ENCODE measurements at regions not wholly inside any gene's neighbourhood (a gene's known extent, or its start where the extent isn't known, plus 50 kb on each side); places are given as distances from the start of the nearest gene placed in this dataset.

DNA sequence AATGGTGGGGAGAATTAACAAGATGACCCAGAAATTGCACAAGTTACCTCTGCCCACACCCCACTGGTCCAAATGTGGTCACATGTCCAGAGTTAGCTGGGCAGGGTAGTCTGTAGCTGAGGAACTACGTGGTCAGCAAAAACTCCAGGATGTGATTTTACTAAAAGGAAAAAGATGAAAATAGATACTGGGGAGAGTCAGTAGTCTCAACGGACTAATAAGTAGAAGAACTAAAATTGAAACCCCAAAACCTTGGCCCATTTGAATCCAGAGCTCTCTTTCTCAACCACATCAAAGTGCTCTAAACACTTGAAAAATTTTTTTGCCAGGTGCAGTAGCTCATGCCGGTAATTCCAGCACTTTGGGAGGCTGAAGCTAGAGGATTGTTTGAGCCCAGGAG lies 146.3 kb downstream of the SKIDA1 start:
- TF ChIP-seq, protein P1, sequence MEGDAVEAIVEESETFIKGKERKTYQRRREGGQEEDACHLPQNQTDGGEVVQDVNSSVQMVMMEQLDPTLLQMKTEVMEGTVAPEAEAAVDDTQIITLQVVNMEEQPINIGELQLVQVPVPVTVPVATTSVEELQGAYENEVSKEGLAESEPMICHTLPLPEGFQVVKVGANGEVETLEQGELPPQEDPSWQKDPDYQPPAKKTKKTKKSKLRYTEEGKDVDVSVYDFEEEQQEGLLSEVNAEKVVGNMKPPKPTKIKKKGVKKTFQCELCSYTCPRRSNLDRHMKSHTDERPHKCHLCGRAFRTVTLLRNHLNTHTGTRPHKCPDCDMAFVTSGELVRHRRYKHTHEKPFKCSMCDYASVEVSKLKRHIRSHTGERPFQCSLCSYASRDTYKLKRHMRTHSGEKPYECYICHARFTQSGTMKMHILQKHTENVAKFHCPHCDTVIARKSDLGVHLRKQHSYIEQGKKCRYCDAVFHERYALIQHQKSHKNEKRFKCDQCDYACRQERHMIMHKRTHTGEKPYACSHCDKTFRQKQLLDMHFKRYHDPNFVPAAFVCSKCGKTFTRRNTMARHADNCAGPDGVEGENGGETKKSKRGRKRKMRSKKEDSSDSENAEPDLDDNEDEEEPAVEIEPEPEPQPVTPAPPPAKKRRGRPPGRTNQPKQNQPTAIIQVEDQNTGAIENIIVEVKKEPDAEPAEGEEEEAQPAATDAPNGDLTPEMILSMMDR (IDR thresholded peaks at IDR 0.05), result no peak
- no peak for TF ChIP-seq POLR2AphosphoS5 (IDR thresholded peaks at IDR 0.05)
